ENCODE measurements at regions not wholly inside any gene's neighbourhood (a gene's known extent, or its start where the extent isn't known, plus 50 kb on each side); places are given as distances from the start of the nearest gene placed in this dataset.
A peak's percentile ranks its signal among the peaks of the same experiment; 100 is the strongest.

DNA sequence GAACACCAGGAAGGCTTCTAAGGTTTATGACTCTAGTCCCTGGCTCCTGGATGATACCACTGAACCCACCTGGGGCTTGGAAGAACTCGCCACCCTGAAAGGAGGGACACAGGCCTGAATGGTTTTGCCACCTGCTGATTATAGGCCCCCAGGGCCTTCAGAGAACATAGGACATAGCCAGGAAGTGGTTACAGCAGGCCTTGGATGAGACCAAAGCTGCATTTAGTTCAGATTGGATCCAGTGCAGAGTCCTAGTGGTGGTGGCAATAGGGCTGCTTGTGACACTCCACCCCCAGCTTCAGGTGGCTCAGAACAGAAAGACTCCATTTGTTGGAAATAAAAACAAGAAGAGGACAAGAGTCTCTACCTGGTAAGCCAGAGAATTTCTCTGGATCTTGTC is 101.6 kb upstream of the PLPPR5 start:
- TF ChIP-seq, protein P1, sequence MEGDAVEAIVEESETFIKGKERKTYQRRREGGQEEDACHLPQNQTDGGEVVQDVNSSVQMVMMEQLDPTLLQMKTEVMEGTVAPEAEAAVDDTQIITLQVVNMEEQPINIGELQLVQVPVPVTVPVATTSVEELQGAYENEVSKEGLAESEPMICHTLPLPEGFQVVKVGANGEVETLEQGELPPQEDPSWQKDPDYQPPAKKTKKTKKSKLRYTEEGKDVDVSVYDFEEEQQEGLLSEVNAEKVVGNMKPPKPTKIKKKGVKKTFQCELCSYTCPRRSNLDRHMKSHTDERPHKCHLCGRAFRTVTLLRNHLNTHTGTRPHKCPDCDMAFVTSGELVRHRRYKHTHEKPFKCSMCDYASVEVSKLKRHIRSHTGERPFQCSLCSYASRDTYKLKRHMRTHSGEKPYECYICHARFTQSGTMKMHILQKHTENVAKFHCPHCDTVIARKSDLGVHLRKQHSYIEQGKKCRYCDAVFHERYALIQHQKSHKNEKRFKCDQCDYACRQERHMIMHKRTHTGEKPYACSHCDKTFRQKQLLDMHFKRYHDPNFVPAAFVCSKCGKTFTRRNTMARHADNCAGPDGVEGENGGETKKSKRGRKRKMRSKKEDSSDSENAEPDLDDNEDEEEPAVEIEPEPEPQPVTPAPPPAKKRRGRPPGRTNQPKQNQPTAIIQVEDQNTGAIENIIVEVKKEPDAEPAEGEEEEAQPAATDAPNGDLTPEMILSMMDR (IDR thresholded peaks at IDR 0.05; ENCODE audit: insufficient read depth, low read depth, low read length, missing control alignments) = no peak

DNA sequence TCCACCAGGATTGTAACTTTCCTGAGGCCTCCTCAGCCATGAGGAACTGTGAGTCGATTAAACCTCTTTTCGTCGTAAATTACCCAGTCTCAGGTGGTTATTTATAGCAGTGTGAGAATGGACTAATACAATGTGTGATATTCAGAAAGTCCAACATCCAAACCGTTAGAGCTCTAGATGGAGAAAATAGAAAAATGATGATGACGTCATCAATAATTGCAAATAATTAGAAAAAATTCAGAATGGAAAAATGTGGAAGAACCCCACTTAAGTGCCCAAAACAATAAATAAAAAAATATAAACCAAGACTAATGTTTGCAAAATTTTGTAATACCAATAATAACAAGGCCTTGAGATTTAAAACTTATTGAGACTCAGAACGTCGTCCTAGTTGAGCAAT is 103.0 kb upstream of the PLPPR5 start:
- TF ChIP-seq, protein P1 (IDR thresholded peaks at IDR 0.05; ENCODE audit: insufficient read depth, low read depth, low read length, missing control alignments) = no peak
- DNase-seq (ENCODE audit: low read depth) = no peak
- no peak overlapping the region for H3K4me3 ChIP-seq (ENCODE audit: low read length)

More for the DNA sequence above, 101.6 kb upstream of the PLPPR5 start:
- H3K4me3 ChIP-seq (ENCODE audit: low read length) = no peak overlapping the region
- no peak for DNase-seq (ENCODE audit: low read depth)

DNA sequence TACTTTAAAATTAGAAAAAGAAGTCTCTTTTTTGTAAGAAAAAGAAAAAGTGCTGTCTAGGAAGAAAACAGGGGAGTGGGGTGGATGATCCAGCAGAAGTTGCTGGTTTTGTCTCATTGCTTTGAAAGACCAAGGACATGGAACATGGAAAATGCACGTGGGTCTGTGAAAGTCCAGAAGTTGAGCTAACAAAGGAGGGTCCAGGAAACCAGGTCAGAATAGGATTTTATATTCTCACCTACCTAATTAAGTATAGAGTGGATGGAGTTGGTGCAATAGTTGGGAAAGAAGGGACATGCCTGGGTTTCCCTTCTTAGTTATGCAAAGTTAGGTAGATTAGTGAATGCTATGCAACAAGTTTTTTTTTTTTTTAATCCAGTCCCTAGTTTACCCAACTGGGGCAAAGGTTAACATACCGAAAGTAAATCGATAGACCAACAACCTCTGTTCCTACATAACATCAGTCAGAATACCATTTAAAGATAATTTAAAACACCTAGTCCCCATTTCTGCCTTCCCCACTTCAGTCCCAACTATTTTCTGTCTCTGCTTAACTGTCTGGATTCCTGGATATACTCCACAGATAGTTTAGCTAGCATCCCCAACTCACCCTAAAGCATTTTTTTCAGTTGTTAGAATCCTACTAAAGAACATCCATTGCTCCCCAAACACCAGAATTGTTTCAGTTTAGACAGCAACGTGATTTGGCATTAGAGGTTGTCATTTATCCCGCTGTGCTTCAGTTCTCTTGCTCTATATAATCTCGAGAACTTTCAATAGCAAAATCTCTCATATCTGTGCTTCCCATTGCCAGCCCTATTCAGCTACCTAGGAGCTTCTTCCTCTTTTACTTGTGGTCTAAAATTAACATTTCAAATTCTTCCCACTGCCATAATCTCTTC is 105.7 kb upstream of the PLPPR5 start:
- DNase-seq (ENCODE audit: low read depth) = no peak
- no peak overlapping the region for H3K4me3 ChIP-seq (ENCODE audit: low read length)
- TF ChIP-seq, protein P1 (IDR thresholded peaks at IDR 0.05; ENCODE audit: insufficient read depth, low read depth, low read length, missing control alignments) = no peak

DNA sequence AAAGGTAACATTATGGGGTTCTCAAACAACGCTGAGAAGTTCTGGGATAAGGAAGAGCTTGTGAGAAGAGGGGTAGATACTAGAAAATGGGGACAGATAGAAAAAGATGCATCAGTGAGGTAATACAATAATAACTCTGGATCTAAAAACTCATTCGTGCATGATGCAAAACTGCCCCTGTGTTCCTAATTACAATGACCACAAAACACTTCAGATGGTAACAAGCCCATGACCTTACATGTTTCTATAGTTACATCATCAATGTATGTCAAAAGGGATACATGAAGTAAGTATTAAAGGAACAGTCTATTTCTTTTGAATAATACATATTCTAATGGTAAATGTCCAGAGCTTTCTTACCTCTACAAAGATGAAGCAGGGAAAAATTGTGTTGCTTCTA is 110.6 kb upstream of the PLPPR5 start:
- no peak for DNase-seq (ENCODE audit: low read depth)
- TF ChIP-seq, protein P1 (IDR thresholded peaks at IDR 0.05; ENCODE audit: insufficient read depth, low read depth, low read length, missing control alignments) = no peak
- H3K4me3 ChIP-seq (ENCODE audit: low read length) = no peak overlapping the region

DNA sequence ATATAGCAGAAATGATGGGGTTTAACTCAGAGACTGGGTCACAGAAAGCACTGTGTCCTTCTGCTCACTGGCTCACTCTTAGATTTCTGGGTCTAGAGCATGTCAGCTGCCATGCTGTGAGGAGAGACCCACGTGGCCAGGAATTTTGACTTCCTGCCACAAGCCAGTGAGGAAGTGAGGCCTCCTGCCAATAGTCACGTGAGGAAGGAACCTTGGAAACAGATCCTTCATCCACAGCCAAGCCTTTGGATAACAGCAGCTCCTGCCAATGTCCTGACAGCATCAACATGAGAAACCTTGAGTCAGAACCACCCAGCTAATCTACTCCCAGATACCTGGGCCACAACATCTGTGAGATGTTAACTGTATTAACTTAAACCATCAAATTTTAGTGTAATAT is 114.5 kb upstream of the PLPPR5 start:
- no peak for DNase-seq (ENCODE audit: low read depth)
- no peak overlapping the region for H3K4me3 ChIP-seq (ENCODE audit: low read length)
- TF ChIP-seq, protein P1 (IDR thresholded peaks at IDR 0.05; ENCODE audit: insufficient read depth, low read depth, low read length, missing control alignments) = no peak

DNA sequence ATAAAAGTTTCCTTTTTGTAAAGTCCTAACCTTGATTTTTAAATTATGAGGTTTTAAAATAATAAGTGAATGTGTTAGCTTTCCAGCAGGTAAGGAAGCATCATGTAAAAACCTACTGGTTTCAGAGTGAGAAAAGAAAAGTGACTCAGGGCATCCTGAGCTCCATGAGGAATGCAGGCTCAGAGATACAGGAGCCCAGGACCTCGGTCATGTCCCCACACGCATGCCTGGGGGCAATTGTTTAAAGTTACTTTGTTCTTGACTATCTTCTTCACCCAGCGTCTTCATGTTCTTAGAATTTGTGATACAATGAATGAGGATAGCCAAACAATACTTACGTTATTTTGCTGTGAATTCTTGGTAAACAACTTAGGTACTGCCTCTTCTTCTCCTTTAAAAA is 117.4 kb upstream of the PLPPR5 start:
- TF ChIP-seq, protein P1 (IDR thresholded peaks at IDR 0.05; ENCODE audit: insufficient read depth, low read depth, low read length, missing control alignments) = no peak
- peak; percentile 71 for DNase-seq (ENCODE audit: low read depth)
- no peak overlapping the region for H3K4me3 ChIP-seq (ENCODE audit: low read length)

DNA sequence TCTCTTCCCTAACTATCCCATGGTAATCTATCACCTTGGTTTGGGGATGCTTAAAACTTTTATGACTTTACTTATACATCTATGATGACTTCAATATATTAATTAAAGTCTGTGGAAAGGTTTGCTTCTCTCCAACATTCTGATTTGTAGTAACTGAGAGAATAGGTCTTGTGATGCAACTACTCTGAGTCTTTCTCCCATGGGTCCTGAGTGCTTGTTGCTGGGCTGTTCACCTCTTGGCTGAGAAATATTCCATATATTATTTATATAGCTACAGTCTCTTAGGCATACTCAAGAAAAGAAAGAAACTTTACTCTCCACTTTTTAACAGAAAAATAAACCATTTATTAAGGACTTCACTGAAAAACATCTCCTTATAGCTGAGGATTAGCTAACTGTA is 119.3 kb upstream of the PLPPR5 start:
- TF ChIP-seq, protein P1 (IDR thresholded peaks at IDR 0.05; ENCODE audit: insufficient read depth, low read depth, low read length, missing control alignments) = no peak
- H3K4me3 ChIP-seq (ENCODE audit: low read length) = no peak overlapping the region
- no peak for DNase-seq (ENCODE audit: low read depth)
